Left ventricle myocardium inferior (tissue), 1 donor: ENCODE measurements at regions not wholly inside any gene's neighbourhood (a gene's known extent, or its start where the extent isn't known, plus 50 kb on each side); places are given as distances from the start of the nearest gene placed in this dataset.

Experiments
- DNase-seq: peaks from one replicate; pipeline ENCODE4 v3.0.0-alpha.2; 2020
- H3K27ac ChIP-seq: fragments of 200-600 bp; replicated peaks from 2 replicates; pipeline ENCODE4 v1.8.0; 2021
- H3K27me3 ChIP-seq: fragments of 200-600 bp; 2 replicates; pipeline ENCODE4 v1.8.0; 2021; ENCODE audit warnings: low read depth
- H3K36me3 ChIP-seq: fragments of 200-600 bp; 2 replicates; pipeline ENCODE4 v1.8.0; 2021
- H3K4me1 ChIP-seq: fragments of 200-600 bp; 2 replicates; pipeline ENCODE4 v1.8.0; 2021
- H3K4me3 ChIP-seq: fragments of 200-600 bp; 2 replicates; pipeline ENCODE4 v1.8.0; 2021; ENCODE audit warnings: mild to moderate bottlenecking, moderate library complexity
- H3K9me3 ChIP-seq: fragments of 200-600 bp; replicated peaks from 2 replicates; pipeline ENCODE4 v1.8.0; 2021
- intact Hi-C: fragments of 100-400 bp; cut with micrococcal nuclease; formaldehyde crosslinking; loops from one replicate; pipeline ENCODE4 v1.11.0; 2022
- TF ChIP-seq, protein P1 (sequence below): fragments of 200-600 bp; IDR thresholded peaks from 2 replicates; pipeline ENCODE4 v1.8.0; 2021; ENCODE audit warnings: antibody characterized with exemption, mild to moderate bottlenecking, borderline replicate concordance
- donor health status: DM: no; HTN: yes; CAD: no; lungs with severe emphysema.

DNA sequence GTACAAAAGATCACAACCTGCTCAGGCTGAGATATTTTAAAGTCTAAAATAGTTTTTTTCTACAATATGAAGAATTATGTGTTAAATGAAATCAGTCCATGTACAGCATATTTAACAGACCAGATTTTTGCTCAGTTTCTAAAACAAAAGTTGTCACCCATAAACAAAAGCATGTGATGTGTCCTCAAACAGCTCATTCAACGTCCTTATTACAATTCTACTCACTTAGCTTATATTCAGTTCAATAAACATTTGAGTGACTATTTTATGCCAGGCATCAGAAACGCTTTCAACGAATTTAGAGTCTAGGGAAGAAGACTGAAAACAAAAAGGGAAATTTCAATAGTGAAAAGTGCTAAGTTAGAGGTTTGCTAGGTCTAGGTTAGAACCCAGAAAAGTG lies 457.3 kb upstream of the SEMA3A start:
- Histone ChIP-seq H3K4me1 (no peaks in the 10 kb centered on the region), H3K4me3 (no peak overlapping the region), H3K36me3 (no peaks in the 10 kb centered on the region), H3K27ac (no peak overlapping the region), H3K9me3 (no peaks in the 10 kb centered on the region), H3K27me3 (no peaks in the 10 kb centered on the region)
- intact Hi-C loops = no loop called here
- no peak for DNase-seq
- TF ChIP-seq, protein P1, sequence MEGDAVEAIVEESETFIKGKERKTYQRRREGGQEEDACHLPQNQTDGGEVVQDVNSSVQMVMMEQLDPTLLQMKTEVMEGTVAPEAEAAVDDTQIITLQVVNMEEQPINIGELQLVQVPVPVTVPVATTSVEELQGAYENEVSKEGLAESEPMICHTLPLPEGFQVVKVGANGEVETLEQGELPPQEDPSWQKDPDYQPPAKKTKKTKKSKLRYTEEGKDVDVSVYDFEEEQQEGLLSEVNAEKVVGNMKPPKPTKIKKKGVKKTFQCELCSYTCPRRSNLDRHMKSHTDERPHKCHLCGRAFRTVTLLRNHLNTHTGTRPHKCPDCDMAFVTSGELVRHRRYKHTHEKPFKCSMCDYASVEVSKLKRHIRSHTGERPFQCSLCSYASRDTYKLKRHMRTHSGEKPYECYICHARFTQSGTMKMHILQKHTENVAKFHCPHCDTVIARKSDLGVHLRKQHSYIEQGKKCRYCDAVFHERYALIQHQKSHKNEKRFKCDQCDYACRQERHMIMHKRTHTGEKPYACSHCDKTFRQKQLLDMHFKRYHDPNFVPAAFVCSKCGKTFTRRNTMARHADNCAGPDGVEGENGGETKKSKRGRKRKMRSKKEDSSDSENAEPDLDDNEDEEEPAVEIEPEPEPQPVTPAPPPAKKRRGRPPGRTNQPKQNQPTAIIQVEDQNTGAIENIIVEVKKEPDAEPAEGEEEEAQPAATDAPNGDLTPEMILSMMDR = no peak

DNA sequence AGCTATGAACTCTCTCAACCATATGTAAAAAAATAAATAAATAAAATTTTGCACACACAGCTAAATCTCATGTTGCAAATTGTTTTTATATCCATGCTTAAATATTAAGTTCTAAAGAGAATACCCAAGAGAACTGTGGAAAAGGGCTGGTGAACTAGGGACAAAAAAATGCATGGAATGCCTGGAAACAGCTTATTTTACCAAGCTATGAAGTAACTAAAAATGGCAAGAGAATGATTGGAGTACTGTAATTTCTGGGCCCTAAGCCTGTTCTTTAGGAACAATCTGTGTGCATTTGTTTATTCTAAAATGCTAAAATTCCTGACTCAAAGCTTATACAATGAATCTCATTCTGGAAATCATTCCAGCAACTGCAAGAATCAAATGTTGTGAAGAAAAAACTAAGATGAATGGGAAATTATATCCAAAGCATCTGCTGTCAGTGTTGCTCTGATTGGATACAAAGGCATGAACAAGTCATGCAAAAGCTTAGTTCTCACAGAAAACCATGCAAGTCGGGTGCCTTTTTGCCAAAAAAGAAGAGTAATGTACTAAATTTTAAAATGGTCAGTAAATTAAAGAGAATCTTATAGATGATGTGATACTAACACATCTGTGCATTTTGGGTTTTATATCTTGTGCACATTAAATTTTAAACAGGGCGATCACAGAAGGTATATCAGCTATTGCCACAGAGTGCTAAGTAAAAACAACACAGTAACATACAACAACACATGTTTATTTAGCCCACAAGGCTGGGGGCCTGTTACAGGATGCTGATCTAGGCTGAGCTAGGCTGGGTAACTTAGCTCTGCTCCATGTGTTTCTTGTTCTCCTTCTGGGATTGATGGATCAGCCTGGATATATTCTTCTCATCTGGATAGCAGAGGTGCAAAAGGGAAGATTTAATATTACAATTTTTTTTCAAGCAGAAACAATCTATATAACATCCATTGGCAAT lies 453.5 kb upstream of the SEMA3A start:
- H3K27ac ChIP-seq = no peak overlapping the region
- DNase-seq = no peak
- no peak overlapping the region for H3K4me3 ChIP-seq
- intact Hi-C loops = no loop called here
- TF ChIP-seq, protein P1 = no peak
- no peaks in the 10 kb centered on the region for H3K9me3 ChIP-seq
- no peaks in the 10 kb centered on the region for H3K36me3 ChIP-seq
- H3K4me1 ChIP-seq = no peaks in the 10 kb centered on the region
- H3K27me3 ChIP-seq = no peaks in the 10 kb centered on the region

DNA sequence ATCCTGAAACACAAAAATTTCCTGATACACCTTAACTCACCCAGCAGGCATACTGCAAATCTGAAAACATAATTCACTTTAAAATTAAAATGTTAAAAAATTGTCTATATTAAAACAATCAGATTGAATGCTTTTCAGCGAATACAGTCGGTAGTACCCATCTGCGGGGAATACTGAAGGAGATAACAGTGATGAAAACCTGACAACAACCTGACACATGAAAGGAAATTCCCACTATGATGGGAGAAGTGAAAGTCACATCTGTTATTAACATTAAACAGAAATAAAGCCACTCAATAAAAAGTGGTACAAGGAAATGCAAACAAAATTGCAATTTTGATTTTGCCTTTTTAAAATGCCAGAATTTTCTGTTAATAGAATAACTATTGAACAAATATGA lies 448.0 kb upstream of the SEMA3A start:
- no peak overlapping the region for H3K27ac ChIP-seq
- no peak overlapping the region for H3K4me3 ChIP-seq
- intact Hi-C loops = no loop called here
- TF ChIP-seq, protein P1 = no peak
- H3K4me1 ChIP-seq = peaks cover 8% of the 10 kb centered on the region
- no peaks in the 10 kb centered on the region for H3K27me3 ChIP-seq
- no peak for DNase-seq
- no peaks in the 10 kb centered on the region for H3K9me3 ChIP-seq
- no peaks in the 10 kb centered on the region for H3K36me3 ChIP-seq

DNA sequence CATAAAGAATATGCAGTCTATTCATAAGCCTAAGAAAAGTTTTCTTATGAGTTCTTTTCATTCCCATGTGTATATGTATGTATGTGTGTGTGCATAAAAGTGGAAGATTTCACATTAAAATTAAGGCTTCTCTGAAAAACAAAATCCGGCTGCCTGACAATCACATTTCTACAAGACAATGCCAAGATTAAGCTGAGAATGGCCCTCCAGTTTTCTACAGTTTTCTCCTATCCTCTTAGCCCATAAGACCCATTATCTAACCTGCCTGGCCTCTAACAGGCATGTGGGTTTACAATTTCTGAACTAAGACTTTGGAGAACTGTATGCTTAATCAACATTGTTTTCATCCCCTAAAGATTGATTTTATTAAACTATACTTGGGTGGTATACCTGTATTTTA lies 446.0 kb upstream of the SEMA3A start:
- intact Hi-C loops = no loop called here
- H3K4me3 ChIP-seq = no peak overlapping the region
- H3K36me3 ChIP-seq = no peaks in the 10 kb centered on the region
- H3K9me3 ChIP-seq = peaks cover 1% of the 10 kb centered on the region
- H3K27me3 ChIP-seq = no peaks in the 10 kb centered on the region
- TF ChIP-seq, protein P1 = no peak
- H3K4me1 ChIP-seq = peaks cover 10% of the 10 kb centered on the region
- H3K27ac ChIP-seq = no peak overlapping the region
- no peak for DNase-seq

DNA sequence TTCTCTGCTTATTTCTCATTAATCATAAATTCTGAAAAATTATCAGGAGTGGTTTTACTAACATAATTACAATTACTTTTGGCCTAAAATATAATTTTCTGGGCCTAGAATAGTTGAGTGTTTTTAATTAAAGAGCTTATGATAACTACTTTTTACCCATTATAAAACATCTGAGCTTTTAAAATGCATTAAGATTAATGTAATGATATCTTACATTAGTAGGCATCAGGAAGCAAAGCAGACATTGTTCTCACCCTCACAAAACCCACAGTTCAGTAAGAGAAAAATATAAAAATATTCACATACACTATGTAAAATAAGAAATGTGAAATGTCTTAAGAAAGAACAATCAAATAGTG lies 443.7 kb upstream of the SEMA3A start:
- TF ChIP-seq, protein P1 = no peak
- intact Hi-C loops = no loop called here
- Histone ChIP-seq H3K4me1 (peaks cover 10% of the 10 kb centered on the region), H3K9me3 (peaks cover 24% of the 10 kb centered on the region), H3K27ac (peak overlapping the region; percentile 17), H3K36me3 (no peaks in the 10 kb centered on the region), H3K27me3 (no peaks in the 10 kb centered on the region), H3K4me3 (no peak overlapping the region)
- DNase-seq = no peak
